ENCODE measurements at regions not wholly inside any gene's neighbourhood (a gene's known extent, or its start where the extent isn't known, plus 50 kb on each side); places are given as distances from the start of the nearest gene placed in this dataset.

- H3K36me3 ChIP-seq (ENCODE audit: insufficient read depth, low read length) = no peaks in the 10 kb centered on the region
- H3K9me3 ChIP-seq (ENCODE audit: control insufficient read depth, insufficient read depth, low read length) = no peaks in the 10 kb centered on the region; the same call in 1 of the 2 replicates
- no peak overlapping the region for H3K9ac ChIP-seq (ENCODE audit: low read depth, low read length)
- no peaks in the 10 kb centered on the region for H3K4me1 ChIP-seq (ENCODE audit: insufficient read depth, low read length)
Measured at GRCh38 chr4:180734753-180735432, 1508.3 kb upstream of the TENM3 start.

- no peaks in the 10 kb centered on the region for H3K9me3 ChIP-seq (ENCODE audit: control insufficient read depth, insufficient read depth, low read length)
- no peaks in the 10 kb centered on the region for H3K4me1 ChIP-seq (ENCODE audit: insufficient read depth, low read length)
- no peak overlapping the region for H3K9ac ChIP-seq (ENCODE audit: low read depth, low read length)
- no peaks in the 10 kb centered on the region for H3K36me3 ChIP-seq (ENCODE audit: insufficient read depth, low read length)
Measured at GRCh38 chr4:180741703-180742102, 1501.5 kb upstream of the TENM3 start.

- no peaks in the 10 kb centered on the region for H3K36me3 ChIP-seq (ENCODE audit: insufficient read depth, low read length)
- H3K4me1 ChIP-seq (ENCODE audit: insufficient read depth, low read length) = no peaks in the 10 kb centered on the region
- H3K9me3 ChIP-seq (ENCODE audit: control insufficient read depth, insufficient read depth, low read length) = no peaks in the 10 kb centered on the region
- H3K9ac ChIP-seq (ENCODE audit: low read depth, low read length) = no peak overlapping the region
Measured at GRCh38 chr4:180745019-180745418, 1498.2 kb upstream of the TENM3 start.

DNA sequence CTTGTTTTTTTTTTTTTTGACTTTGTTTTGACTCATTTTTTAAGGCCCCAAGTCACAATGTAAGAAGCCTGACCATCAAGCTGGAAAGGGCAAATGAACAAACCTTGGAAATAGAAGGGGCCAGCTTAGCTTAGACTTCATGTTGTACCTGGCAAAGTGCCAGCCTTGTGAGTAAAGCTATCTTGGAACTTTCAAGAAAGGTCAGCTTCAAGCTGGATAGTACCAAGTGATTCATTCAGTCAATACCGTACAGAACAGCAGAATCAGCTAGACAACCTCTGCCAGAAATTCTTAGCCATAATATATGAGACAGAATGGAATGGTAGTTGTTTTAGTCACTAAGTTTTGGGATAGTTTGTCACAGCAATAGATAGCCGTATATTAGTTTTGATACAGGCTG, 1492.2 kb upstream of the TENM3 start:
- H3K4me1 ChIP-seq (ENCODE audit: insufficient read depth, low read length) = no peaks in the 10 kb centered on the region
- H3K36me3 ChIP-seq (ENCODE audit: insufficient read depth, low read length) = no peaks in the 10 kb centered on the region
- no peak overlapping the region for H3K9ac ChIP-seq (ENCODE audit: low read depth, low read length)
- H3K9me3 ChIP-seq (ENCODE audit: control insufficient read depth, insufficient read depth, low read length) = no peaks in the 10 kb centered on the region

DNA sequence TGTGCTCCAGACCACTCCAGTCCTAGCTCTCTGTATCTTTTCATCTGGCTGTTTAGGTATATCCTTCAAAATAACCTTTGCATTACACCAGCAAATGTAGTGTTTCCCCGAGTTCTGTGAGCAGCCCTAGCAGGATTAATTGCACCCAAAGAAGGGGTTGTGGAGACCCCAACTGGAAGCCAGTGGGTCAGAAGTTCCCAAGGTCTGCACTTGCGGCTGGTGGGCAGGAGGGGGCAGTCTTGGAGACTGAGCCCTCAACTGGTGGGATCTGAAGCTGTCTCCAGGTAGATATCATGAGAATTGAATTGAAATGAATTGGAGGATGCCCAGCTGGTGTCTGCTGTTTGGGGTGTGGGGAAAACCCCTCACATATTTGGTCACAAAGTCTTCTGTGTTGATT, 1485.3 kb upstream of the TENM3 start:
- Histone ChIP-seq H3K9me3 (ENCODE audit: control insufficient read depth, insufficient read depth, low read length) (no peaks in the 10 kb centered on the region), H3K9ac (ENCODE audit: low read depth, low read length) (no peak overlapping the region), H3K36me3 (ENCODE audit: insufficient read depth, low read length) (no peaks in the 10 kb centered on the region), H3K4me1 (ENCODE audit: insufficient read depth, low read length) (no peaks in the 10 kb centered on the region)

DNA sequence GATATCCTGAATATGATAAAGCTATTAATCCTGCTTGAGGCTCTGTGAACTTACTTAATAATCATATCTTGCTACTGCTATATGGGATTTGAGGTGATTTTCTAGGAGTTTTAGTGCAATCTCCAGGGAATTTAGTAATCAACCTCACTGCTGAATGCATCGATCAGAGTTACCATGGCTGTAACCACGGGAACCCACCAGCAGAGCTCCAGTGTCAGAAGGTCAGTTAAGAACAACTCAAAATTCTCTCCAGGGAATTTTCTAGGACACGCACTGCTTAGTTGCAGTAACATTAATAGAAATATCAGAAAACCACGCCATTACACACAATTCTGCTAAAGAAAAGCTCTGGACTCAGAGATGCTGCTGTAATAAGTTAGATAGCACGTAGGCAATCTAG, 1477.2 kb upstream of the TENM3 start:
- H3K36me3 ChIP-seq (ENCODE audit: insufficient read depth, low read length) = no peaks in the 10 kb centered on the region
- H3K9ac ChIP-seq (ENCODE audit: low read depth, low read length) = no peak overlapping the region
- H3K9me3 ChIP-seq (ENCODE audit: control insufficient read depth, insufficient read depth, low read length) = no peaks in the 10 kb centered on the region
- H3K4me1 ChIP-seq (ENCODE audit: insufficient read depth, low read length) = peaks cover 20% of the 10 kb centered on the region; the same call in 1 of the 2 replicates

DNA sequence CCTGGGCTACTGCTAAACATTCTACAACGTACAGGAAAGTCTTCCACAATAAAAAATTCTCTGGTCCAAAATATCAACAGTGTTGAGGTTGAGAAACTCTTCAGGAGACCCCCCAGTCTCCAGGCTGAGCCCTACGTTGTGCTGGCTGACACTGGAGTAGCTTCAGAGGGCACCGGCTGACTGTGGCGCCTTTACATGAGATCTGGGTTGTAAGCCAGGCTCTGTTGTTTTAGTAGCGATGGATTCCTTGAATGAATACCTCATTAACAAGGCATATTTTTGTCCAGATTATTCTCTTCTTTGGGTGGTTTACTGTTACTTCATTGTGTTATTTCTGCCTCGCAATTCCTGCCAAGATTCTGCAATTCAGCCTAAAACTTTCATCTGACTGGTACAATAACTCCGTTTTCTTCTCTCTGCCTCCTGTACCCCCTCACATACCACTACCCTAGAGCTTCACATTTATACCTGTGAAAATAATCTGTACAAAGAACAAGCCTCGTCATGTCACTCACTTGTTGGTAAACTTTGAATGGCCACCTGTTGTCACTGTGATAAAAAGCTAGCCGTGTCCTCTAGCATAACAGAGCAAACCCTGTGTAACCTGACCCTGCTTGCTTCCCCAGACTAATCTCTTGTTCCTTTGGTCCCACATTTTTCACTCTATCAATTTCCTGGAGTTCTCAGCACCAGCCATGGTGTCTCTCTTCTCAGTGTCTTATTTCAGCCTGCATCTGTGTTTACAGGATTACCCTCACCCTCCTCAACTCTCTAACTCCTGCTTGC, 1476.1 kb upstream of the TENM3 start:
- Histone ChIP-seq H3K4me1 (ENCODE audit: insufficient read depth, low read length) (peaks cover 20% of the 10 kb centered on the region; the same call in 1 of the 2 replicates), H3K36me3 (ENCODE audit: insufficient read depth, low read length) (no peaks in the 10 kb centered on the region), H3K9me3 (ENCODE audit: control insufficient read depth, insufficient read depth, low read length) (no peaks in the 10 kb centered on the region), H3K9ac (ENCODE audit: low read depth, low read length) (no peak overlapping the region)

DNA sequence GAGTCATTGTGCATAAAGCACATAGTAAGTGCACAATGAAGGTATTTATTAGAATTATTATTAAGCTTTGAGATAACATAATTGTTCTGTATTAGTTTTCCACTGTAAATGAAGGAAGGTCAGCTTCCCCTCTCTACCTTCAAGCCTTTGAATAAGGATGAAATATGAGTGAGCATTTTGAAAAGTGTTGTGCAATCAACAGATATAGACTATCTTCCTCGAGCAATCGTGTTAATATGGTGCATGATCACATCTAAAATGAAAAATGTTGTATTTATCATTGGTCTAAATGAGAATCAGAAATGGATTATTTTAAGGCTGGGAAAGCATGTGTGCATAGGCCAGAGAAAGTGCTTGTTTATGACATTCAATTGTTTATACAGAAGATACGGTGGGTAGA, 1474.6 kb upstream of the TENM3 start:
- Histone ChIP-seq H3K4me1 (ENCODE audit: insufficient read depth, low read length) (peaks cover 20% of the 10 kb centered on the region; the same call in 1 of the 2 replicates), H3K36me3 (ENCODE audit: insufficient read depth, low read length) (no peaks in the 10 kb centered on the region), H3K9ac (ENCODE audit: low read depth, low read length) (no peak overlapping the region), H3K9me3 (ENCODE audit: control insufficient read depth, insufficient read depth, low read length) (no peaks in the 10 kb centered on the region)

DNA sequence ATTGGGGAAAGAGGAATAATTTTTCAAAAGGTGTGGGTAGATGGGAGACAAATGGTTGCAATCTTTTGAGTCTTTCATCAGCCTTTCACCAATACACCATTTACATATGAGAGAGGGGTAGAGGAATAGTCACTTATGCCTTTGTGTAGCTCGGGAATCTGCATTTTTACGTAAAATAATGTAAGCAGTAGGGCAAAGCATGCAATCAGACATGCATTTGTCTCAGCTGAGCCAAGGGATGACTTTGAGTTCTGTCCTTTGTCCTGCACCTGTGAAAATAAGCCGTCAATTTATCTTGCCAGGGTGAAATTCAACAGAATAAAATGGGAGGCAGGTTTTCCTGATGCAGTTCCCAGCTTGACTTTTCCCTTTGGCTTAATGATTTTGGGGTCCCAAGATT, 1473.4 kb upstream of the TENM3 start:
- Histone ChIP-seq H3K36me3 (ENCODE audit: insufficient read depth, low read length) (no peaks in the 10 kb centered on the region), H3K9me3 (ENCODE audit: control insufficient read depth, insufficient read depth, low read length) (no peaks in the 10 kb centered on the region; the same call in 1 of the 2 replicates), H3K9ac (ENCODE audit: low read depth, low read length) (no peak overlapping the region), H3K4me1 (ENCODE audit: insufficient read depth, low read length) (peaks cover 20% of the 10 kb centered on the region; the same call in 1 of the 2 replicates)

DNA sequence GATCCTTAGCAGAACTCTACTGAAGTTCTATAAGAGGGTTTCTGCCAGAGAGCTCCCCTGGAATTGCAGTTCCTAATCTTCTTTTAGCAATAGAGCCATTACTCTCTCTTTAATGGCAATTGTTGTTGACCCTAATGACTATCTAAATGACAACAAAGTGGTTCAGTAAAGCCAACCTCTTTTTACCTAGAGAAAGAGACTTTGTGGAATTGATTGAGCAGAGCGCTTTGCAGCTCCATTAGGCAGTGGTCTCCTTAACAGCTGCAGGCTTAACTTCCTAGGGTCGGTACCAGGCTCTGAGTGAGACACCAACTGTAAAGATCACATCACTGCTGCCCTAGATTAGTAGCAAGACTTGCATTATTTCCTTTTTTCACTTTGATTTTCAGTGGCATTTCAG, 1472.9 kb upstream of the TENM3 start:
- no peaks in the 10 kb centered on the region; the same call in 1 of the 2 replicates for H3K9me3 ChIP-seq (ENCODE audit: control insufficient read depth, insufficient read depth, low read length)

DNA sequence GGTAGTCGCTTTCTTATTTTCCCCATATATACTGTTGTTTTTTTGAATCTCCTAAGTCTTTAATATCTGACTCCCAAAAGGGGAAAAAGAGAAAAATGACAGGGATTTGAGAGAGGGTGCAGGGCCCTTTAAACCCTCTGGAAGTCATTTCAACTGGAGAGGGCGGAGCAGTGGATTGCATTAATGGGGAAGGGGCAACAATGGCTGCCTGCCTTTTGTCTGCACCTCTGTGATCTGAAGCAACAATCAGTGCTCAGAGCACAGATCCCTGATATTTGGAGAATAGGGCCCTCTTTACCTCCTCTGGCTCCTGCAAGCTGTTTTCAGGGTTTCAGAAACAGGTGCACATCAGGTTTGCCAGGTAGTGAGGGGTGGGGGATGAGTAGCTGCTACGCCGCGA, 1458.3 kb upstream of the TENM3 start:
- Histone ChIP-seq H3K9me3 (ENCODE audit: control insufficient read depth, insufficient read depth, low read length) (no peaks in the 10 kb centered on the region), H3K9ac (ENCODE audit: low read depth, low read length) (no peak overlapping the region), H3K4me1 (ENCODE audit: insufficient read depth, low read length) (peaks cover 7% of the 10 kb centered on the region; the same call in 1 of the 2 replicates), H3K36me3 (ENCODE audit: insufficient read depth, low read length) (no peaks in the 10 kb centered on the region)

More for the DNA sequence above, 1472.9 kb upstream of the TENM3 start:
- no peaks in the 10 kb centered on the region for H3K36me3 ChIP-seq (ENCODE audit: insufficient read depth, low read length)
- H3K4me1 ChIP-seq (ENCODE audit: insufficient read depth, low read length) = peaks cover 20% of the 10 kb centered on the region; the same call in 1 of the 2 replicates
- H3K9ac ChIP-seq (ENCODE audit: low read depth, low read length) = no peak overlapping the region; the same call in 1 of the 2 replicates

GRCh38 chr4:180788729-180789128, 1454.5 kb upstream of the TENM3 start:
- H3K36me3 ChIP-seq (ENCODE audit: insufficient read depth, low read length) = no peaks in the 10 kb centered on the region
- H3K9me3 ChIP-seq (ENCODE audit: control insufficient read depth, insufficient read depth, low read length) = no peaks in the 10 kb centered on the region
- no peak overlapping the region for H3K9ac ChIP-seq (ENCODE audit: low read depth, low read length)
- H3K4me1 ChIP-seq (ENCODE audit: insufficient read depth, low read length) = peaks cover 13% of the 10 kb centered on the region; the same call in 1 of the 2 replicates

DNA sequence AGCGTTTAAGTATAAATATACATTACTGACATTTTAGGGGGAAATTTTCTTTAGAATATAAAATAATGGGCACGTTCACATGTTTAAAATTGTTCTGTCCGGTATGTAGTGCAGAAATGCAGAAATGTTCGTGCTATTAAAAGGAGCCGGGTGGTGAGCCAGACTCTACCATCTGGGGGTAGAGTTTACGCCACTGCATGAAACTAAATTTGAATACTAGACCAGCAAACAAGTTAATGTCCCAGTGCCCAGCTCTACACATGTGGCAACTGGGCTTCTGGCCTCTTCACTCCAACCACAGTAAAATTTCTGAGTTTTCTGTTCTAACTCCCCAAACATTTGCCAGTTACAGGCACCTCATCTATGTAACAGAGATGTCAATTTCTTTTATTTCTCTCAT, 1453.3 kb upstream of the TENM3 start:
- Histone ChIP-seq H3K9ac (ENCODE audit: low read depth, low read length) (no peak overlapping the region), H3K9me3 (ENCODE audit: control insufficient read depth, insufficient read depth, low read length) (no peaks in the 10 kb centered on the region), H3K36me3 (ENCODE audit: insufficient read depth, low read length) (no peaks in the 10 kb centered on the region), H3K4me1 (ENCODE audit: insufficient read depth, low read length) (peaks cover 9% of the 10 kb centered on the region; the same call in 1 of the 2 replicates)

GRCh38 chr4:180790471-180790870, 1452.7 kb upstream of the TENM3 start:
- Histone ChIP-seq H3K4me1 (ENCODE audit: insufficient read depth, low read length) (peaks cover 6% of the 10 kb centered on the region; the same call in 1 of the 2 replicates), H3K36me3 (ENCODE audit: insufficient read depth, low read length) (no peaks in the 10 kb centered on the region), H3K9ac (ENCODE audit: low read depth, low read length) (no peak overlapping the region), H3K9me3 (ENCODE audit: control insufficient read depth, insufficient read depth, low read length) (no peaks in the 10 kb centered on the region)

DNA sequence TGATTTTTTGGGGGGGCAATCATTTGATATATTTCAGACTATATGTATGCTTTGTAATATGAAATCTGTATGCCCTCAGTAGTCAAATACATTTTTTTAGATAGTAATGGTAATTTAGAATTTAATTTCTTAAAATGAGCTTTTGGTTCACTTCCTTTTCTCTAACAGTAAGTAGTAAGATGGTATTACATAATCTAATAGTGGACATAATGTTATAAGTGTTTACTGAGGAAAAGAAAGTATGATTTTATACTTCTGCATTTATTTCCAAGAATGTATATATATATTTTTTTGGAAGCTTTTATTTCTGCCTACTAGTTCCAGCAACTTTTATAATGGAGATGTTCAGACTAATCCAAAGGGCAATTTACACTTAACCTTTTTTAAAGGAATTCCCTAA, 1450.7 kb upstream of the TENM3 start:
- H3K9ac ChIP-seq (ENCODE audit: low read depth, low read length) = no peak overlapping the region
- H3K4me1 ChIP-seq (ENCODE audit: insufficient read depth, low read length) = peaks cover 6% of the 10 kb centered on the region; the same call in 1 of the 2 replicates
- no peaks in the 10 kb centered on the region for H3K9me3 ChIP-seq (ENCODE audit: control insufficient read depth, insufficient read depth, low read length)
- no peaks in the 10 kb centered on the region for H3K36me3 ChIP-seq (ENCODE audit: insufficient read depth, low read length)
